Tibial artery (tissue), 4 donors: ENCODE measurements at regions not wholly inside any gene's neighbourhood (a gene's known extent, or its start where the extent isn't known, plus 50 kb on each side); places are given as distances from the start of the nearest gene placed in this dataset.
"Not testable (repeated sequence)": the region's sequence is repeated elsewhere in the genome, so short reads cannot be mapped to it uniquely, and the experiment has no call there.

Experiments used
- DNase-seq, 2 donors: peaks; one replicate each; pipeline ENCODE4 v3.0.0-alpha.2; 2019
- H3K27ac ChIP-seq, 2 donors: fragments of 200-600 bp; sonication (generic) in 1 of 2; 1 replicate in 1 of 2; 2 replicates in 1 of 2; pipeline ENCODE4 v1.5.1; 2018 to 2019; ENCODE audit warnings: mild to moderate bottlenecking in 1 of 2
- H3K27me3 ChIP-seq, 2 donors: fragments of 200-600 bp; sonication (generic) in 1 of 2; one replicate each; pipeline versions ENCODE4 v1.5.1 to v1.6.0; 2016 to 2019
- H3K36me3 ChIP-seq, 3 donors: fragments of 200-600 bp; sonication (generic) in 2 of 3; one replicate each; pipeline ENCODE4 v1.5.1; 2016 to 2019; ENCODE audit warnings: mild to moderate bottlenecking in 2 of 3
- H3K4me1 ChIP-seq, 4 donors: fragments of 200-600 bp; sonication (generic) in 2 of 4; 1 replicate in 3 of 4; 2 replicates in 1 of 4; pipeline ENCODE4 v1.5.1; 2016 to 2019
- H3K4me3 ChIP-seq, 2 donors: fragments of 200-600 bp; sonication (generic) in 1 of 2; 1 replicate in 1 of 2; 2 replicates in 1 of 2; pipeline ENCODE4 v1.5.1; 2018 to 2019; ENCODE audit warnings: mild to moderate bottlenecking in 2 of 2
- H3K9me3 ChIP-seq, 3 donors: fragments of 200-600 bp; sonication (generic) in 1 of 3; one replicate each; pipeline ENCODE4 v1.5.1; 2016 to 2019
- CTCF ChIP-seq, 2 experiments: fragments of 200-600 bp in 1 of 2; fragments of 450-650 bp in 1 of 2; IDR thresholded peaks; one replicate each; pipeline ENCODE4 v1.5.1; 2017 to 2019; ENCODE audit warnings: antibody characterized with exemption in 2 of 2, mild to moderate bottlenecking in 1 of 2, moderate library complexity in 1 of 2
- intact Hi-C: fragments of 100-400 bp; cut with DNase I; formaldehyde crosslinking; loops from one replicate; pipeline ENCODE4 v1.15.0; 2023; ENCODE audit warnings: low total_unique reads

- Histone ChIP-seq H3K4me1 (no peaks in the 10 kb centered on the region), H3K9me3 (no peaks in the 10 kb centered on the region), H3K4me3 (no peak overlapping the region), H3K36me3 (no peaks in the 10 kb centered on the region), H3K27me3 (no peaks in the 10 kb centered on the region), H3K27ac (no peak overlapping the region)
- no peak for DNase-seq
- TF ChIP-seq CTCF (IDR thresholded peaks at IDR 0.05) = no peak
- intact Hi-C loops = no loop called here
Observed at GRCh38 chrX:52585892-52586291, 68.8 kb downstream of the SSX7 start.

GRCh38 chrX:52577464-52578173 is 60.8 kb upstream of the XAGE1B start:
- TF ChIP-seq CTCF (IDR thresholded peaks at IDR 0.05) = no peak
- Histone ChIP-seq H3K4me3 (no peak overlapping the region), H3K27ac (no peak overlapping the region), H3K27me3 (no peaks in the 10 kb centered on the region), H3K4me1 (no peaks in the 10 kb centered on the region), H3K36me3 (no peaks in the 10 kb centered on the region), H3K9me3 (no peaks in the 10 kb centered on the region)
- intact Hi-C loops = no loop called here
- no peak for DNase-seq

- DNase-seq = no peak
- Histone ChIP-seq H3K36me3 (no peaks in the 10 kb centered on the region), H3K4me3 (no peak overlapping the region), H3K27ac (no peak overlapping the region), H3K27me3 (no peaks in the 10 kb centered on the region), H3K9me3 (no peaks in the 10 kb centered on the region), H3K4me1 (no peaks in the 10 kb centered on the region)
- TF ChIP-seq CTCF (IDR thresholded peaks at IDR 0.05) = no peak
- intact Hi-C loops = no loop called here
Observed at GRCh38 chrX:52576946-52577345, 60.1 kb upstream of the XAGE1B start.

- intact Hi-C loops = no loop called here
- no peak for TF ChIP-seq CTCF (IDR thresholded peaks at IDR 0.05)
- DNase-seq = no peak
- Histone ChIP-seq H3K4me1 (no peaks in the 10 kb centered on the region), H3K9me3 (no peaks in the 10 kb centered on the region), H3K4me3 (no peak overlapping the region), H3K36me3 (no peaks in the 10 kb centered on the region), H3K27me3 (no peaks in the 10 kb centered on the region), H3K27ac (no peak overlapping the region)
Observed at GRCh38 chrX:52576474-52576873, 59.6 kb upstream of the XAGE1B start.

GRCh38 chrX:52574416-52575275 is 57.8 kb upstream of the XAGE1B start:
- peak; percentile 30 to 31 for TF ChIP-seq CTCF (IDR thresholded peaks at IDR 0.05)
- no peak for DNase-seq
- H3K4me1 ChIP-seq = no peaks in the 10 kb centered on the region
- intact Hi-C loops = no loop called here
- H3K4me3 ChIP-seq = no peak overlapping the region
- no peak overlapping the region for H3K27ac ChIP-seq
- no peaks in the 10 kb centered on the region for H3K9me3 ChIP-seq
- H3K36me3 ChIP-seq = no peaks in the 10 kb centered on the region
- H3K27me3 ChIP-seq = no peaks in the 10 kb centered on the region

GRCh38 chrX:52568146-52568545 is 51.3 kb upstream of the XAGE1B start:
- H3K4me3 ChIP-seq, H3K9me3 ChIP-seq, H3K27ac ChIP-seq, DNase-seq, H3K27me3 ChIP-seq, intact Hi-C loops, H3K4me1 ChIP-seq, H3K36me3 ChIP-seq: not testable (repeated sequence)
